ENCODE measurements at regions not wholly inside any gene's neighbourhood (a gene's known extent, or its start where the extent isn't known, plus 50 kb on each side); places are given as distances from the start of the nearest gene placed in this dataset.
A peak's percentile ranks its signal among the peaks of the same experiment; 100 is the strongest.

- DNase-seq (ENCODE audit: low spot score) = no peak
Measured at GRCh38 chr2:198347946-198348345, 543.6 kb downstream of the PLCL1 start.

GRCh38 chr2:198347349-198347748 is 543.0 kb downstream of the PLCL1 start:
- peak; percentile 9 for DNase-seq (ENCODE audit: low spot score)

GRCh38 chr2:198343471-198343870 is 539.1 kb downstream of the PLCL1 start:
- DNase-seq (ENCODE audit: low spot score) = no peak

GRCh38 chr2:198340846-198341245 is 536.5 kb downstream of the PLCL1 start:
- DNase-seq (ENCODE audit: low spot score) = no peak

GRCh38 chr2:198339116-198339515 is 534.7 kb downstream of the PLCL1 start:
- DNase-seq (ENCODE audit: low spot score) = no peak

GRCh38 chr2:198337368-198337767 is 533.0 kb downstream of the PLCL1 start:
- DNase-seq (ENCODE audit: low spot score) = no peak

- DNase-seq (ENCODE audit: low spot score) = no peak
Measured at GRCh38 chr2:198328454-198328853, 524.1 kb downstream of the PLCL1 start.

- DNase-seq (ENCODE audit: low spot score) = no peak
Measured at GRCh38 chr2:198327526-198327925, 523.1 kb downstream of the PLCL1 start.

GRCh38 chr2:198326431-198326830 is 522.0 kb downstream of the PLCL1 start:
- no peak for DNase-seq (ENCODE audit: low spot score)

- DNase-seq (ENCODE audit: low spot score) = no peak
Measured at GRCh38 chr2:198325359-198325758, 521.0 kb downstream of the PLCL1 start.

GRCh38 chr2:198324071-198324470 is 519.7 kb downstream of the PLCL1 start:
- no peak for DNase-seq (ENCODE audit: low spot score)

- DNase-seq (ENCODE audit: low spot score) = no peak
Measured at GRCh38 chr2:198322275-198322674, 517.9 kb downstream of the PLCL1 start.

GRCh38 chr2:198321522-198322088 is 517.2 kb downstream of the PLCL1 start:
- DNase-seq (ENCODE audit: low spot score) = no peak

GRCh38 chr2:198316852-198317396 is 512.5 kb downstream of the PLCL1 start:
- DNase-seq (ENCODE audit: low spot score) = no peak

GRCh38 chr2:198315791-198316630 is 511.6 kb downstream of the PLCL1 start:
- no peak for DNase-seq (ENCODE audit: low spot score)

- peak; percentile 67 for DNase-seq (ENCODE audit: low spot score)
Measured at GRCh38 chr2:198314559-198315153, 510.3 kb downstream of the PLCL1 start.

- DNase-seq (ENCODE audit: low spot score) = no peak
Measured at GRCh38 chr2:198312596-198313483, 508.4 kb downstream of the PLCL1 start.

- DNase-seq (ENCODE audit: low spot score) = no peak
Measured at GRCh38 chr2:198311020-198311419, 506.6 kb downstream of the PLCL1 start.

- DNase-seq (ENCODE audit: low spot score) = peak; percentile 61
Measured at GRCh38 chr2:198309673-198310280, 505.4 kb downstream of the PLCL1 start.

- no peak for DNase-seq (ENCODE audit: low spot score)
Measured at GRCh38 chr2:198309081-198309480, 504.7 kb downstream of the PLCL1 start.

- no peak for DNase-seq (ENCODE audit: low spot score)
Measured at GRCh38 chr2:198308368-198308767, 504.0 kb downstream of the PLCL1 start.

All from umbilical cord (tissue), 1 donor.